HuH-7.5 (cell line): ENCODE measurements at regions not wholly inside any gene's neighbourhood (a gene's known extent, or its start where the extent isn't known, plus 50 kb on each side); places are given as distances from the start of the nearest gene placed in this dataset.

Experiments
- DNase-seq: peaks from one replicate; pipeline ENCODE4 v3.0.0; 2011; ENCODE audit warnings: low spot score

GRCh38 chr15:95259965-95260364 lies 1028.6 kb downstream of the MCTP2 start:
- no peak for DNase-seq

GRCh38 chr15:95260856-95261255 lies 1029.5 kb downstream of the MCTP2 start:
- no peak for DNase-seq

GRCh38 chr15:95261546-95261945 lies 1030.2 kb downstream of the MCTP2 start:
- DNase-seq = no peak

GRCh38 chr15:95261968-95262367 lies 1030.6 kb downstream of the MCTP2 start:
- DNase-seq = no peak

- DNase-seq = no peak
Observed at GRCh38 chr15:95262866-95263564, 1031.7 kb downstream of the MCTP2 start.

- no peak for DNase-seq
Observed at GRCh38 chr15:95263751-95264150, 1032.4 kb downstream of the MCTP2 start.

GRCh38 chr15:95265419-95265997 lies 1034.1 kb downstream of the MCTP2 start:
- no peak for DNase-seq

GRCh38 chr15:95266451-95267061 lies 1035.2 kb downstream of the MCTP2 start:
- no peak for DNase-seq

GRCh38 chr15:95267481-95267880 lies 1036.1 kb downstream of the MCTP2 start:
- DNase-seq = peak; percentile 52

- DNase-seq = no peak
Observed at GRCh38 chr15:95269242-95270183, 1038.2 kb downstream of the MCTP2 start.

GRCh38 chr15:95274101-95274500 lies 1042.7 kb downstream of the MCTP2 start:
- no peak for DNase-seq

GRCh38 chr15:95277266-95277665 lies 1045.9 kb downstream of the MCTP2 start:
- no peak for DNase-seq

- DNase-seq = no peak
Observed at GRCh38 chr15:95278532-95279245, 1047.3 kb downstream of the MCTP2 start.

GRCh38 chr15:95279277-95280019 lies 1048.1 kb downstream of the MCTP2 start:
- DNase-seq = no peak

GRCh38 chr15:95280711-95281110 lies 1049.3 kb downstream of the MCTP2 start:
- no peak for DNase-seq

GRCh38 chr15:95281470-95281869 lies 1049.0 kb upstream of the NR2F2 start:
- DNase-seq = no peak

GRCh38 chr15:95284492-95284891 lies 1046.0 kb upstream of the NR2F2 start:
- no peak for DNase-seq

GRCh38 chr15:95284933-95285421 lies 1045.5 kb upstream of the NR2F2 start:
- no peak for DNase-seq

- DNase-seq = no peak
Observed at GRCh38 chr15:95286352-95286880, 1044.1 kb upstream of the NR2F2 start.

- no peak for DNase-seq
Observed at GRCh38 chr15:95287720-95288103, 1042.8 kb upstream of the NR2F2 start.

GRCh38 chr15:95288626-95289025 lies 1041.9 kb upstream of the NR2F2 start:
- no peak for DNase-seq
